WERI-Rb-1 (cell line): ENCODE measurements at regions not wholly inside any gene's neighbourhood (a gene's known extent, or its start where the extent isn't known, plus 50 kb on each side); places are given as distances from the start of the nearest gene placed in this dataset.
"Not testable (repeated sequence)": the region's sequence is repeated elsewhere in the genome, so short reads cannot be mapped to it uniquely, and the experiment has no call there.

Experiments
- DNase-seq: peaks from one replicate; pipeline ENCODE4 v3.0.0-alpha.2; 2020
- H3K27ac ChIP-seq: fragments of 250-450 bp; sonication (Bioruptor Pico); 2 replicates; pipeline ENCODE4 v1.5.1; 2020; ENCODE audit warnings: mild to moderate bottlenecking, moderate library complexity
- H3K27me3 ChIP-seq: fragments of 250-450 bp; sonication (Bioruptor Pico); 2 replicates; pipeline ENCODE4 v1.5.1; 2021; ENCODE audit warnings: mild to moderate bottlenecking, low read depth, moderate library complexity; ENCODE audit not compliant: insufficient read depth, severe bottlenecking
- H3K36me3 ChIP-seq: fragments of 250-450 bp; sonication (Bioruptor Pico); 2 replicates; pipeline ENCODE4 v1.5.1; 2020; ENCODE audit warnings: mild to moderate bottlenecking, moderate library complexity
- H3K4me3 ChIP-seq: 2 replicates; pipeline ENCODE4 v1.5.1; 2011; ENCODE audit warnings: low read depth, mild to moderate bottlenecking, control low read depth, low read length
- H3K9me3 ChIP-seq: fragments of 250-450 bp; sonication (Bioruptor Pico); 2 replicates; pipeline ENCODE4 v1.5.1; 2021; ENCODE audit warnings: mild to moderate bottlenecking, moderate library complexity; ENCODE audit not compliant: severe bottlenecking
- TF ChIP-seq, protein P1 (sequence below): IDR thresholded peaks from 2 replicates; pipeline ENCODE4 v1.5.1; 2011; ENCODE audit warnings: low read depth, mild to moderate bottlenecking, control low read depth, inconsistent platforms, low read length

DNA sequence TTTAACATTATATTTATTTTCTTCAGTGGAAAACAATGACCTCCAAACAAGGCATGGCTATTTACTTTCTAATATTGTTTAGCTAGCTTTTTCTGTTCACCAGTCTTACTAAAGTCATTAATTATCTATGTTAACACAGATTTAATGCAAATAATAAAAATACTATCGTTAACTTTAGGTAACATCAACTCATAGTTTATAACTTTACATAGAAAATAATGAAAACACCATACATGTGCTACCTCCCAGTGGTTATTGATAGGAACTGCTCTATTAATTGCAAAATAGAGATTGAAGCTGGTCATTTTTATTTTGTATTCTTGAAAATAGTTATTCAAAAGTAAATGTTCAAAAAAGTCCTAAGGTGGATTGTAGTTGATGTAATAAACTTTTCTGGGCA lies 78.3 kb upstream of the HCN1 start:
- Histone ChIP-seq H3K4me3 (no peak overlapping the region), H3K36me3 (no peaks in the 10 kb centered on the region), H3K27ac (no peak overlapping the region), H3K9me3 (no peaks in the 10 kb centered on the region), H3K27me3 (no peaks in the 10 kb centered on the region)
- TF ChIP-seq, protein P1, sequence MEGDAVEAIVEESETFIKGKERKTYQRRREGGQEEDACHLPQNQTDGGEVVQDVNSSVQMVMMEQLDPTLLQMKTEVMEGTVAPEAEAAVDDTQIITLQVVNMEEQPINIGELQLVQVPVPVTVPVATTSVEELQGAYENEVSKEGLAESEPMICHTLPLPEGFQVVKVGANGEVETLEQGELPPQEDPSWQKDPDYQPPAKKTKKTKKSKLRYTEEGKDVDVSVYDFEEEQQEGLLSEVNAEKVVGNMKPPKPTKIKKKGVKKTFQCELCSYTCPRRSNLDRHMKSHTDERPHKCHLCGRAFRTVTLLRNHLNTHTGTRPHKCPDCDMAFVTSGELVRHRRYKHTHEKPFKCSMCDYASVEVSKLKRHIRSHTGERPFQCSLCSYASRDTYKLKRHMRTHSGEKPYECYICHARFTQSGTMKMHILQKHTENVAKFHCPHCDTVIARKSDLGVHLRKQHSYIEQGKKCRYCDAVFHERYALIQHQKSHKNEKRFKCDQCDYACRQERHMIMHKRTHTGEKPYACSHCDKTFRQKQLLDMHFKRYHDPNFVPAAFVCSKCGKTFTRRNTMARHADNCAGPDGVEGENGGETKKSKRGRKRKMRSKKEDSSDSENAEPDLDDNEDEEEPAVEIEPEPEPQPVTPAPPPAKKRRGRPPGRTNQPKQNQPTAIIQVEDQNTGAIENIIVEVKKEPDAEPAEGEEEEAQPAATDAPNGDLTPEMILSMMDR: 0 out of 2 replicates have a peak, but pooled peaks have one; percentile 21
- DNase-seq: no peak

DNA sequence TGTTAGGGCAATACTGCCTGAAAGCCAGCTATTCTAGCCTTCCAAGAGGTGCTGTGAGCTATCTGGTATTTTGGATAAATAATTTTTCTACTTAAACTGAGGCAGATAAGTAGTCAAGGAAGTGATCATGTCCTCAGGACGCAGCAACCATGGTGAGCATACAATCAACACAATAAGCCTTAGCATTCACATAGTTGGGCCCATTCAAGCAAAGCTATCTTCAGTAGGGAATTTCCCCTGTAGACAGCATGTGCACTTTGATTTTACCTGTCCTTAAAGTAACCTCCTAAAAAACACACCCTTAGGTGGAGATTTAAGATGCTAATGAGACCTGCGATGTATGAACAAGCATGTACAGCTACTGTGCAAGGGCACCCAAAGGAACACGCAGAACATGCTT lies 76.2 kb upstream of the HCN1 start:
- Histone ChIP-seq H3K27ac (no peak overlapping the region), H3K36me3 (no peaks in the 10 kb centered on the region), H3K9me3 (no peaks in the 10 kb centered on the region), H3K27me3 (no peaks in the 10 kb centered on the region), H3K4me3 (no peak overlapping the region)
- DNase-seq: no peak
- TF ChIP-seq, protein P1: no peak

DNA sequence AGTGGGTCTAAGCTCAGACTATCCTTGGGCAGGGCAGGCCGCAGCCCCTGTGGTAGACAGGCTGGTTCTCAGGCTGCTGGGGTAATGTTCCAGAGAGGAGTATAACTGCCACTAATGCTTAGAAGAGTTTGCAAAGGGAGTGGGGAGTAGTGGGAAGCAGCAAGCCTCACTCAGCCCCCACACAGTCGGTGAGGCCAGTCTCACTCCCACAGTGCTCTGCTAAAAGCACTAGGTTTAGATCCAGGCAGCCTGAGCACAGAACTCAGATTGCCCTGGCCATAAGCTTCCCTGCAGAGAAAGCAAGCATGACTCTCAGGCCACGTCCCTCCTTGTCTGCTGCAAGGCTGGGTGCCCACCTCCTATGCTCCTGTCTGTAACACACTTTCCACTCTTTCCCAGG lies 69.4 kb upstream of the HCN1 start:
- Histone ChIP-seq H3K9me3 (no peaks in the 10 kb centered on the region), H3K4me3 (no peak overlapping the region), H3K27ac (no peak overlapping the region), H3K27me3 (no peaks in the 10 kb centered on the region), H3K36me3 (no peaks in the 10 kb centered on the region)
- DNase-seq: no peak
- TF ChIP-seq, protein P1: no peak

DNA sequence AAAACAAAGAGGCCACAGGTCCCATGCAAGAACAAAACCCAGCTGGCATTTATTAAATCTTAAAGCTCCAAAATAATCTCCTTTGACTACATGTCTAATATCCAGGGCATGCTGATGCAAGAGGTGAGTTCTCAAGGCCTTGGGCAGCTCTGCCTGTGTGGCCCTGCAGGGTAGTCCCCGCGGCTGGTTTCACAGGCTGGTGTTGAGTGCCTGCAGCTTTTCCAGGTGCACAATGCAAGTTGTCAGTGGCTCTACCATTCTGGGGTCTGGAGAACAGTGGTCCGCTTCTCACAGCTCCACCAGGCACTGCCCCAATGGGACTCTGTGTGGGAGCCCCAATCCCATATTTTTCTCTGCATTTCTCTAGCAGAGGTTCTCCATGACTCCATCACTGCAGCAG lies 54.4 kb upstream of the HCN1 start:
- DNase-seq: no peak
- H3K36me3 ChIP-seq: no peaks in the 10 kb centered on the region
- H3K9me3 ChIP-seq: peaks cover 5% of the 10 kb centered on the region
- H3K4me3 ChIP-seq: no peak overlapping the region
- H3K27me3 ChIP-seq: no peaks in the 10 kb centered on the region
- TF ChIP-seq, protein P1: no peak
- no peak overlapping the region for H3K27ac ChIP-seq

DNA sequence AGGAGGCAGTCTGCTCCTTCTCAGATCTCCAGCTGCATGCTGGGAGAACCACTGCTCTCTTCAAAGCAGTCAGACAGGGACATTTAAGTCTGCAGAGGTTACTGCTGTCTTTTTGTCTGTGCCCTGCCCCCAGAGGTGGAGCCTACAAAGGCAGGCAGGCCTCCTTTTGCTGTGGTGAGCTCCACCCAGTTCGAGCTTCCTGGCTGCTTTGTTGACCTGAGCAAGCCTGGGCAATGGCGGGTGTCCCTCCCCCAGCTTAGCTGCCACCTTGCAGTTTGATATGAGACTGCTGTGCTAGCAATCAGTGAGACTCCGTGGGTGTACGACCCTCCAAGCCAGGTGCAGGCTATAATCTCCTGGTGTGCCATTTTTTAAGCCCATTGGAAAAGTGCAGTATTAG lies 52.3 kb upstream of the HCN1 start:
- not testable (repeated sequence) for H3K27ac ChIP-seq, H3K4me3 ChIP-seq, DNase-seq, H3K9me3 ChIP-seq, H3K36me3 ChIP-seq, H3K27me3 ChIP-seq
